ENCODE measurements at regions not wholly inside any gene's neighbourhood (a gene's known extent, or its start where the extent isn't known, plus 50 kb on each side); places are given as distances from the start of the nearest gene placed in this dataset.

GRCh38 chr6:12354499-12354898, 64.3 kb downstream of the EDN1 start:
- no peak overlapping the region for H3K4me3 ChIP-seq (ENCODE audit: low read length)
- H2AFZ ChIP-seq (ENCODE audit: low read depth, low read length), result no peak overlapping the region
- H3K36me3 ChIP-seq (replicated peaks; ENCODE audit: low read depth, low read length), result no peaks in the 10 kb centered on the region
- H3K27me3 ChIP-seq (ENCODE audit: low read depth, low read length), result peaks cover 4% of the 10 kb centered on the region; the same call in 1 of the 2 replicates
- TF ChIP-seq EZH2phosphoT487 (IDR thresholded peaks at IDR 0.05; ENCODE audit: low read depth) (no peak), CTCF (IDR thresholded peaks at IDR 0.05; ENCODE audit: low read depth, low read length) (no peak)
- peaks cover 45% of the 10 kb centered on the region for H3K4me1 ChIP-seq (ENCODE audit: low read length)
- no peak overlapping the region for H3K4me2 ChIP-seq (ENCODE audit: low read length)
- no peaks in the 10 kb centered on the region for H4K20me1 ChIP-seq (ENCODE audit: insufficient read depth, low read length)
- H3K9ac ChIP-seq (ENCODE audit: low read length), result no peak overlapping the region
- no peaks in the 10 kb centered on the region for H3K9me3 ChIP-seq (ENCODE audit: insufficient read depth, low read length)
- H3K27ac ChIP-seq (ENCODE audit: low read length), result no peak overlapping the region
- H3K79me2 ChIP-seq (ENCODE audit: low read length), result no peaks in the 10 kb centered on the region

- TF ChIP-seq EZH2phosphoT487 (IDR thresholded peaks at IDR 0.05; ENCODE audit: low read depth), result no peak
- TF ChIP-seq CTCF (IDR thresholded peaks at IDR 0.05; ENCODE audit: low read depth, low read length), result no peak
- Histone ChIP-seq H3K9me3 (ENCODE audit: insufficient read depth, low read length) (no peaks in the 10 kb centered on the region), H3K9ac (ENCODE audit: low read length) (no peak overlapping the region), H3K4me2 (ENCODE audit: low read length) (no peak overlapping the region), H3K27ac (ENCODE audit: low read length) (no peak overlapping the region), H3K27me3 (ENCODE audit: low read depth, low read length) (peaks cover 4% of the 10 kb centered on the region; the same call in 1 of the 2 replicates), H4K20me1 (ENCODE audit: insufficient read depth, low read length) (no peaks in the 10 kb centered on the region), H3K4me1 (ENCODE audit: low read length) (peaks cover 53% of the 10 kb centered on the region), H3K4me3 (ENCODE audit: low read length) (no peak overlapping the region), H3K79me2 (ENCODE audit: low read length) (no peaks in the 10 kb centered on the region), H2AFZ (ENCODE audit: low read depth, low read length) (no peak overlapping the region), H3K36me3 (replicated peaks; ENCODE audit: low read depth, low read length) (no peaks in the 10 kb centered on the region)
Measured at GRCh38 chr6:12355354-12355753, 65.2 kb downstream of the EDN1 start.

- H3K9me3 ChIP-seq (ENCODE audit: insufficient read depth, low read length), result no peaks in the 10 kb centered on the region
- no peaks in the 10 kb centered on the region for H3K79me2 ChIP-seq (ENCODE audit: low read length)
- no peak overlapping the region for H3K4me3 ChIP-seq (ENCODE audit: low read length)
- H3K9ac ChIP-seq (ENCODE audit: low read length), result no peak overlapping the region
- H3K27ac ChIP-seq (ENCODE audit: low read length), result no peak overlapping the region
- no peak overlapping the region for H3K4me2 ChIP-seq (ENCODE audit: low read length)
- peaks cover 54% of the 10 kb centered on the region for H3K4me1 ChIP-seq (ENCODE audit: low read length)
- H3K27me3 ChIP-seq (ENCODE audit: low read depth, low read length), result peaks cover 4% of the 10 kb centered on the region; the same call in 1 of the 2 replicates
- no peaks in the 10 kb centered on the region for H3K36me3 ChIP-seq (replicated peaks; ENCODE audit: low read depth, low read length)
- TF ChIP-seq CTCF (IDR thresholded peaks at IDR 0.05; ENCODE audit: low read depth, low read length) (no peak), EZH2phosphoT487 (IDR thresholded peaks at IDR 0.05; ENCODE audit: low read depth) (no peak)
- H2AFZ ChIP-seq (ENCODE audit: low read depth, low read length), result no peak overlapping the region
- no peaks in the 10 kb centered on the region for H4K20me1 ChIP-seq (ENCODE audit: insufficient read depth, low read length)
Measured at GRCh38 chr6:12356431-12356830, 66.3 kb downstream of the EDN1 start.

GRCh38 chr6:12356983-12357972, 67.1 kb downstream of the EDN1 start:
- Histone ChIP-seq H3K9ac (ENCODE audit: low read length) (no peak overlapping the region), H3K9me3 (ENCODE audit: insufficient read depth, low read length) (no peaks in the 10 kb centered on the region), H3K27ac (ENCODE audit: low read length) (no peak overlapping the region), H3K79me2 (ENCODE audit: low read length) (no peaks in the 10 kb centered on the region), H3K4me3 (ENCODE audit: low read length) (no peak overlapping the region), H2AFZ (ENCODE audit: low read depth, low read length) (no peak overlapping the region), H3K27me3 (ENCODE audit: low read depth, low read length) (peaks cover 4% of the 10 kb centered on the region; the same call in 1 of the 2 replicates), H3K4me2 (ENCODE audit: low read length) (peak overlapping the region; percentile 56), H4K20me1 (ENCODE audit: insufficient read depth, low read length) (no peaks in the 10 kb centered on the region), H3K4me1 (ENCODE audit: low read length) (peaks cover 54% of the 10 kb centered on the region), H3K36me3 (replicated peaks; ENCODE audit: low read depth, low read length) (no peaks in the 10 kb centered on the region)
- no peak for TF ChIP-seq EZH2phosphoT487 (IDR thresholded peaks at IDR 0.05; ENCODE audit: low read depth)
- TF ChIP-seq CTCF (IDR thresholded peaks at IDR 0.05; ENCODE audit: low read depth, low read length), result no peak
